Pancreas (tissue), 10 donors: ENCODE measurements at regions not wholly inside any gene's neighbourhood (a gene's known extent, or its start where the extent isn't known, plus 50 kb on each side); places are given as distances from the start of the nearest gene placed in this dataset.

Experiments used
- ATAC-seq, 4 donors: fragments of 200-7000 bp; cut with Tn5 transposase; one replicate each; pipeline versions ENCODE4 v1.8.0 to v1.9.1; 2020; ENCODE audit warnings: mild to moderate bottlenecking in 4 of 4, moderate library complexity in 4 of 4
- DNase-seq, 6 donors: peaks; one replicate each; pipeline ENCODE4 v3.0.0-alpha.2; 2020
- FAIRE-seq: peaks from 2 replicates; lab custom pipeline; 2012; peaks lifted over from hg19 to GRCh38; lab: Jason Lieb, UNC
- H3K27ac ChIP-seq, 4 donors: fragments of 200-600 bp; sonication (generic); 1 replicate in 3 of 4; 2 replicates in 1 of 4; pipeline versions ENCODE4 v1.5.0 to v1.8.0; 2020
- H3K27me3 ChIP-seq, 4 donors: fragments of 200-600 bp; one replicate each; pipeline ENCODE4 v1.8.0; 2021
- H3K36me3 ChIP-seq, 3 donors: fragments of 200-600 bp; sonication (generic) in 1 of 3; one replicate each; pipeline versions ENCODE4 v1.5.0 to v1.8.0; 2020 to 2021
- H3K4me1 ChIP-seq, 3 donors: fragments of 200-600 bp; one replicate each; pipeline ENCODE4 v1.8.0; 2021
- H3K4me3 ChIP-seq, 4 donors: fragments of 200-600 bp; sonication (generic) in 2 of 4; one replicate each; pipeline versions ENCODE4 v1.5.0 to v1.8.0; 2020 to 2021
- H3K9me3 ChIP-seq, 4 donors: fragments of 200-600 bp; one replicate each; pipeline ENCODE4 v1.8.0; 2021
- CTCF ChIP-seq, 4 donors: fragments of 200-600 bp; sonication (generic) in 3 of 4; IDR thresholded peaks; one replicate each; pipeline versions ENCODE4 v1.5.0 to v1.8.0; 2021; ENCODE audit warnings: antibody characterized with exemption in 4 of 4
- WGBS, 2 donors: extraction: QIAGEN DNeasy Blood & Tissue Kit; methylation state at CpG; one replicate each; pipeline ENCODE4 v1.1.7; 2013; 5-methylcytosine and 5-hydroxymethylcytosine counted together
- intact Hi-C, 3 donors: fragments of 100-400 bp; cut with DNase I; formaldehyde crosslinking; loops; one replicate each; pipeline versions ENCODE4 v1.11.1 to v1.14.2; 2022
- donor health status: healthy with polysubstance abuse.
- donor health status: DM: no; HTN: no; CAD: no; lungs with moderate emphysema.
- donor health status: DM: no; HTN: no; CAD: no.
- donor health status: control.
- donor health status: control.
- donor health status: Bipolar disorder and iron deficiency.
- donor health status: DM: yes; HTN: yes; CAD: no.
- donor health status: DM: no; HTN: no; CAD: no.
- donor health status: DM: no; HTN: no; CAD: no.
- donor health status: DM: yes; HTN: yes; CAD: no.

DNA sequence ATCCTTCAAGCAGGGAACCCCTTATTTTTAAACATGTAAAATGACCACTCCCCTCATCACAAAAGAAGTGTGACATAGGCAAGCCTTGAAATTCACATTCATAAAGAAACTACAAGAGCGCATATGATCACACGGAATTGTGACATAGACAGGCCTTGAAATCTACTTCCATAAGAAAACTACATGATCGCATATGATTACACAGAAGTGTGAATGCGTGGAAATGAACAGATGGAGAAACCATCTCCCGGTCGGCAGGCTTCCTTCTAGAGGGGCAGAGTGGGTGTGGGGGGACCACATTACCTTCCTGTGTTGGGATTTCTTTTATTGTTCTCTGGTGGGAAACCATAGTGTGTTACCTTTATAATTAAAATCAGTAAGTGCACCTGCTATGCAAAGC, 285.1 kb upstream of the ADARB2 start:
- no peak overlapping the region for H3K4me3 ChIP-seq
- no peak overlapping the region for H3K27ac ChIP-seq
- TF ChIP-seq CTCF (IDR thresholded peaks at IDR 0.05): no peak
- WGBS, 2 donors: 65 to 68% methylated on average over 6 of the region's 6 CpGs
- ATAC-seq (no peak), DNase-seq (no peak), FAIRE-seq (no peak)
- H3K9me3 ChIP-seq: no peaks in the 10 kb centered on the region
- intact Hi-C loops: no loop called here
- H3K36me3 ChIP-seq: no peaks in the 10 kb centered on the region
- peaks cover 0 to 5% (median 0%) of the 10 kb centered on the region in 4 donors for H3K27me3 ChIP-seq
- H3K4me1 ChIP-seq: no peaks in the 10 kb centered on the region

DNA sequence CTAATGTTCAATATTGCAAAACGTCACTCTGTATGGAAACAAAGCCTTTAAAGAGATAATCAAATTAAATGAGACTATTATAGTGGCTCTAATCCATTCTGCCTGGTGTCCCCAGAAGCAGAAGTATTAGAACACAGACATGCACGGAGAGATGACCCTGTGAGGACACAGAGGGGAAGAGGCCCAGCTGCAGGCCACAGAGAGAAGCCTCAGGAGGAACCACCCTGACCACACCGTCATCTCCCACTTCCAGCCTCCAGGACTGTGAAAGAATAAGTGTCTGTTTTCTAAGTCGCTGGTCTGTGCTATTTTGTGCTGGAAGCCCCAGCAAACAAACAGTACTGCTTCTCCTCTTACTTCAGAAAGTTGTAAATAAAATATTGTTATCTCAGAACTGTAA, 283.5 kb upstream of the ADARB2 start:
- WGBS, 2 donors: 64 to 79% methylated on average over 4 of the region's 4 CpGs
- H3K27ac ChIP-seq: no peak overlapping the region
- no peak for FAIRE-seq
- DNase-seq: no peak
- TF ChIP-seq CTCF (IDR thresholded peaks at IDR 0.05): no peak
- intact Hi-C loops: no loop called here
- H3K27me3 ChIP-seq: no peaks in the 10 kb centered on the region
- H3K4me1 ChIP-seq: no peaks in the 10 kb centered on the region
- ATAC-seq: no peak
- H3K4me3 ChIP-seq: no peak overlapping the region
- H3K9me3 ChIP-seq: no peaks in the 10 kb centered on the region
- no peaks in the 10 kb centered on the region for H3K36me3 ChIP-seq

- no peak overlapping the region for H3K4me3 ChIP-seq
- H3K9me3 ChIP-seq: no peaks in the 10 kb centered on the region
- 74 to 86% methylated on average over 12 of the region's 12 CpGs for WGBS, 2 donors
- no peak for TF ChIP-seq CTCF (IDR thresholded peaks at IDR 0.05)
- H3K27me3 ChIP-seq: no peaks in the 10 kb centered on the region
- H3K36me3 ChIP-seq: no peaks in the 10 kb centered on the region
- ATAC-seq (no peak), DNase-seq (no peak), FAIRE-seq (no peak)
- H3K27ac ChIP-seq: no peak overlapping the region
- intact Hi-C loops: no loop called here
- no peaks in the 10 kb centered on the region for H3K4me1 ChIP-seq
Observed at GRCh38 chr10:2019803-2020202, 282.5 kb upstream of the ADARB2 start.

DNA sequence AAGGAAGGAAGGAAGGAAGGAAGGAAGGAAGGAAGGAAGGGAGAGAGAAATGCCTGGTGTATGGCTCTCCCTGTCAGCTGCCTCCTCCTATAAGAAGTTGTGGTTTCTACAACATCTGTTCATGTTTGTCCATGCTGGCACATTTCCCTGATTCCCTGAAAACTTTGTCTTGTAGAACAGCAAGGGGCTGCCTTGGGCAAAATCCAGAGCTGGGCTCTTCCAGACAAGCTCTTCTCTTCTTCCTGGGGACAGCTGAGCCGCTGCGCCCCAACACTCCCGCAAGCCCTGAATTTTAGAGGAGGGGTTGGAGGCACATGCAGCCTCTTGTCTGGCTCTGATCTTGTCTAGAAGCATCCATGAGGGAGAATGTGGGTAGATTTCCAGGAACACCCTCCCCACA, 282.0 kb upstream of the ADARB2 start:
- Histone ChIP-seq H3K27ac (no peak overlapping the region), H3K4me3 (no peak overlapping the region), H3K4me1 (no peaks in the 10 kb centered on the region), H3K27me3 (no peaks in the 10 kb centered on the region), H3K9me3 (no peaks in the 10 kb centered on the region), H3K36me3 (no peaks in the 10 kb centered on the region)
- DNase-seq: no peak
- no peak for TF ChIP-seq CTCF (IDR thresholded peaks at IDR 0.05)
- intact Hi-C loops: no loop called here
- ATAC-seq: no peak
- 94 to 98% methylated on average over 3 of the region's 3 CpGs for WGBS, 2 donors
- no peak for FAIRE-seq

DNA sequence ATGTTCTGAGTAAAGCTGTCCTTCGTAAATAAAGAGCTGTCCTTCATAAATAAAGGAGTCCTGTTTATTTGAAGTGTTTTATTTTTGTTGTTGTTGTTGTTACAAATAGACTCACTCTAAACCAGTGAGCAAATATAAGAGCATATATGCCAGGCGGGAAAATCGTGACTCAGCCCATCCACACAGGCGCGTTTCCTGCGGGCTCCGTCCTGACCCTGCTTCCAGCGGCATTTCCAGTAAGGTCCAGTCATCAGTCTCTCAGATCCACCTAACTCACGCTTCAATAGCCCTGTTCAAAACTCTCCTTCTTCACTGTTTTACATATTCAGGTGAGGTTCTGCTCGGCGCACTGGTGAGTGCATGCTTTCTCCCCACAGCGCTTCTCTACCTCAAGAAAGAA, 277.2 kb upstream of the ADARB2 start:
- Histone ChIP-seq H3K27ac (no peak overlapping the region), H3K9me3 (no peaks in the 10 kb centered on the region), H3K36me3 (no peaks in the 10 kb centered on the region), H3K4me3 (no peak overlapping the region), H3K27me3 (no peaks in the 10 kb centered on the region), H3K4me1 (no peaks in the 10 kb centered on the region)
- ATAC-seq: no peak
- intact Hi-C loops: no loop called here
- TF ChIP-seq CTCF (IDR thresholded peaks at IDR 0.05): no peak
- 87 to 90% methylated on average over 12 of the region's 12 CpGs for WGBS, 2 donors
- DNase-seq: no peak
- no peak for FAIRE-seq
